CD1c-positive myeloid dendritic cell (primary cell): ENCODE measurements at regions not wholly inside any gene's neighbourhood (a gene's known extent, or its start where the extent isn't known, plus 50 kb on each side); places are given as distances from the start of the nearest gene placed in this dataset.

ENCODE experiments used
- DNase-seq: peaks from one replicate; pipeline ENCODE4 v3.0.0-alpha.2; 2016; ENCODE audit errors: extremely low spot score

- DNase-seq, result no peak
Measured at GRCh38 chr12:90321369-90321768, 612.7 kb upstream of the ATP2B1 start.

GRCh38 chr12:90311561-90311960, 602.9 kb upstream of the ATP2B1 start:
- DNase-seq, result no peak

- DNase-seq, result no peak
Measured at GRCh38 chr12:90305379-90305778, 596.7 kb upstream of the ATP2B1 start.

GRCh38 chr12:90304231-90304630, 595.6 kb upstream of the ATP2B1 start:
- no peak for DNase-seq

GRCh38 chr12:90303771-90304170, 595.1 kb upstream of the ATP2B1 start:
- DNase-seq, result no peak

- no peak for DNase-seq
Measured at GRCh38 chr12:90301561-90302133, 593.0 kb upstream of the ATP2B1 start.

GRCh38 chr12:90301095-90301494, 592.5 kb upstream of the ATP2B1 start:
- no peak for DNase-seq

- DNase-seq, result no peak
Measured at GRCh38 chr12:90299666-90300065, 591.0 kb upstream of the ATP2B1 start.

- DNase-seq, result no peak
Measured at GRCh38 chr12:90299121-90299520, 590.5 kb upstream of the ATP2B1 start.

GRCh38 chr12:90298289-90298948, 589.8 kb upstream of the ATP2B1 start:
- no peak for DNase-seq

GRCh38 chr12:90295858-90296257, 587.2 kb upstream of the ATP2B1 start:
- DNase-seq, result no peak

GRCh38 chr12:90292183-90292582, 583.5 kb upstream of the ATP2B1 start:
- no peak for DNase-seq

- no peak for DNase-seq
Measured at GRCh38 chr12:90290980-90291975, 582.6 kb upstream of the ATP2B1 start.

- no peak for DNase-seq
Measured at GRCh38 chr12:90287585-90287984, 578.9 kb upstream of the ATP2B1 start.

GRCh38 chr12:90281154-90281868, 572.7 kb upstream of the ATP2B1 start:
- no peak for DNase-seq

GRCh38 chr12:90280564-90281058, 572.0 kb upstream of the ATP2B1 start:
- peak; percentile 42 for DNase-seq

GRCh38 chr12:90280033-90280432, 571.4 kb upstream of the ATP2B1 start:
- no peak for DNase-seq

GRCh38 chr12:90275088-90275487, 566.5 kb upstream of the ATP2B1 start:
- DNase-seq, result no peak

GRCh38 chr12:90274407-90274806, 565.8 kb upstream of the ATP2B1 start:
- no peak for DNase-seq

- no peak for DNase-seq
Measured at GRCh38 chr12:90268574-90268973, 559.9 kb upstream of the ATP2B1 start.

- DNase-seq, result no peak
Measured at GRCh38 chr12:90262251-90262650, 553.6 kb upstream of the ATP2B1 start.

- no peak for DNase-seq
Measured at GRCh38 chr12:90261283-90261682, 552.6 kb upstream of the ATP2B1 start.
